KG1 (cell line): ENCODE measurements at regions not wholly inside any gene's neighbourhood (a gene's known extent, or its start where the extent isn't known, plus 50 kb on each side); places are given as distances from the start of the nearest gene placed in this dataset.

ENCODE experiments used
- DNase-seq: peaks from one replicate; lab custom pipeline; 2025; lab: John Stamatoyannopoulos, UW

GRCh38 chr2:57954020-57954419, 92.6 kb upstream of the VRK2 start:
- DNase-seq = no peak

GRCh38 chr2:57957238-57957637, 89.4 kb upstream of the VRK2 start:
- no peak for DNase-seq

- DNase-seq = no peak
Observed at GRCh38 chr2:57959390-57959789, 87.2 kb upstream of the VRK2 start.

GRCh38 chr2:57962861-57963260, 83.7 kb upstream of the VRK2 start:
- DNase-seq = no peak

GRCh38 chr2:57965219-57965618, 81.4 kb upstream of the VRK2 start:
- no peak for DNase-seq

- no peak for DNase-seq
Observed at GRCh38 chr2:57965961-57966360, 80.6 kb upstream of the VRK2 start.

- no peak for DNase-seq
Observed at GRCh38 chr2:57973621-57974186, 72.9 kb upstream of the VRK2 start.

GRCh38 chr2:57979158-57979557, 67.4 kb upstream of the VRK2 start:
- no peak for DNase-seq

- no peak for DNase-seq
Observed at GRCh38 chr2:57981083-57981768, 65.4 kb upstream of the VRK2 start.

- DNase-seq = no peak
Observed at GRCh38 chr2:57987835-57988573, 58.6 kb upstream of the VRK2 start.

GRCh38 chr2:57990118-57990725, 56.4 kb upstream of the VRK2 start:
- DNase-seq = no peak
